Mammary epithelial cell (primary cell): ENCODE measurements at regions not wholly inside any gene's neighbourhood (a gene's known extent, or its start where the extent isn't known, plus 50 kb on each side); places are given as distances from the start of the nearest gene placed in this dataset.

Experiments used
- CTCF ChIP-seq, 2 donors: IDR thresholded peaks in 1 of 2; conservative IDR thresholded peaks in 1 of 2; 2 replicates each; pipeline ENCODE4 v1.5.1; 2011 to 2012; ENCODE audit warnings: inconsistent platforms in 2 of 2, low read length in 2 of 2, mild to moderate bottlenecking in 2 of 2, control low read depth in 1 of 2, low read depth in 1 of 2; ENCODE audit not compliant: insufficient read depth in 1 of 2; ENCODE audit errors: extremely low read depth in 1 of 2
- EZH2 ChIP-seq: IDR thresholded peaks from 2 replicates; pipeline ENCODE4 v1.6.1; 2012; ENCODE audit warnings: low read length, inconsistent platforms, borderline replicate concordance

DNA sequence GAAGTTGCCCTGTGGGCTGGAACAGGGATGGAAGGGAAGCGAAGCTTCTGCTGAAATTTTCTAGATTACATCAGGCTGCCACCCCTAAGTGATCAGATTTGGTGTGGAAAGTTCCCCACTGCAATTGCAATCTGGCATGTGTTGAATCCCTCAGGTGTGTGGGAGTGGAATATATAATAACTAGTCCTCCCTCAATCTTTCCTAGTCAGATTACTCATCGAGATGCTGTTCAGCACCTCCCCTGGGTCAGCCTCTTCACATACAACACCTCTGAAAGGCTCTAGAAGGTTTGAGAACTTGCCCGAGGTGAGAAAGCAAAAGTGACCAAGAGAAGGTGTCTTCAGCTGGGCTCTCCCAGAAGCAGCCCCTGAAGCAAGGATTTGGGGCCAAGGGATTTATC, 336.8 kb downstream of the BCOR start:
- no peak for TF ChIP-seq CTCF (conservative IDR thresholded peaks at IDR 0.05 in 1 of 2, IDR thresholded peaks at IDR 0.05 in 1 of 2; ENCODE audit: extremely low read depth in 1 of 2, insufficient read depth in 1 of 2, low read depth in 1 of 2, low read length in 2 of 2)
- TF ChIP-seq EZH2, result no peak
